Neural progenitor cell (in vitro differentiated cells): ENCODE measurements at regions not wholly inside any gene's neighbourhood (a gene's known extent, or its start where the extent isn't known, plus 50 kb on each side); places are given as distances from the start of the nearest gene placed in this dataset.

Experiments
- EZH2 ChIP-seq: fragments of 200-600 bp; sonication (generic); IDR thresholded peaks from 2 replicates; pipeline ENCODE4 v1.6.1; 2017; ENCODE audit warnings: antibody characterized with exemption, mild to moderate bottlenecking, moderate library complexity
- EZH2phosphoT487 ChIP-seq: fragments of 200-600 bp; sonication (generic); IDR thresholded peaks from 2 replicates; pipeline ENCODE4 v1.6.1; 2017; ENCODE audit warnings: antibody characterized with exemption
- TF ChIP-seq, protein P1 (sequence below): fragments of 200-600 bp; sonication (generic); IDR thresholded peaks from 2 replicates; pipeline ENCODE4 v1.5.1; 2017; ENCODE audit warnings: antibody characterized with exemption, mild to moderate bottlenecking

DNA sequence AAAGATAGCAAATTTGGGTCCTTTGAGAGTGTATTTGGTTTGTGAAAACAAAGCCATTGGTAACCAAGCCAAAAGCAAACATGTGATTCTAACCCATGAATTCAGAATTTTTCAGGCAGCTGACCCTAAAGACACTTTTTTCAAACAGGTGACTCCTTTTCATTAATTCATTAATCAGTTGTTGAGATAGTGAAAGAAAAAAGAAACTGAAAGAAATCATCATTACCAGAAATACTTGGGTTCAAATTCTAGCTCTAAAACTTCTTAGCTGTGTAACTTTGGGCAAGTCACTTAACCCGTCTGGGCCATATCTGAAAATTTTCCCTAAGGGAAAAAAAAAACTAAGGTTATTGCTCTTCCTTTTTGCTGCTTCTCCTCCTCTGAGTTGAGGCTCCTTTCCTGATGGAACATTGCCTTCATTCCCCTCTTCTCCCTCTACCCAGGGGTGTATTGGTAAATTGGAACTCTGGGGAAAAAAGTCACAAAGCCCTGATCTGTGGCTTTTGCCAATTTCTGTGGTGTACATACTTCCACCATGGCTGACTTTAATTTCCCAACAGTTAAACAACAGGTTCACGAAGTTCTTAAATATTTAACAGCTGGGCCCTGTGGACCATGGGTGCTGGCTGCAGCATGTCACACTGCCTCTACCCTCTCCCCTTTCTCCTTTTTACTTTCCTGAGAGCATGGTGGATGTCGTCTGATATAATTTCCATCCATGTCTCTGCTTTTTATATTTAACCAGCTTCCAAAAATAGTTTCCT is 120.3 kb downstream of the ASB7 start:
- TF ChIP-seq EZH2phosphoT487, result no peak
- TF ChIP-seq, protein P1, sequence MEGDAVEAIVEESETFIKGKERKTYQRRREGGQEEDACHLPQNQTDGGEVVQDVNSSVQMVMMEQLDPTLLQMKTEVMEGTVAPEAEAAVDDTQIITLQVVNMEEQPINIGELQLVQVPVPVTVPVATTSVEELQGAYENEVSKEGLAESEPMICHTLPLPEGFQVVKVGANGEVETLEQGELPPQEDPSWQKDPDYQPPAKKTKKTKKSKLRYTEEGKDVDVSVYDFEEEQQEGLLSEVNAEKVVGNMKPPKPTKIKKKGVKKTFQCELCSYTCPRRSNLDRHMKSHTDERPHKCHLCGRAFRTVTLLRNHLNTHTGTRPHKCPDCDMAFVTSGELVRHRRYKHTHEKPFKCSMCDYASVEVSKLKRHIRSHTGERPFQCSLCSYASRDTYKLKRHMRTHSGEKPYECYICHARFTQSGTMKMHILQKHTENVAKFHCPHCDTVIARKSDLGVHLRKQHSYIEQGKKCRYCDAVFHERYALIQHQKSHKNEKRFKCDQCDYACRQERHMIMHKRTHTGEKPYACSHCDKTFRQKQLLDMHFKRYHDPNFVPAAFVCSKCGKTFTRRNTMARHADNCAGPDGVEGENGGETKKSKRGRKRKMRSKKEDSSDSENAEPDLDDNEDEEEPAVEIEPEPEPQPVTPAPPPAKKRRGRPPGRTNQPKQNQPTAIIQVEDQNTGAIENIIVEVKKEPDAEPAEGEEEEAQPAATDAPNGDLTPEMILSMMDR, result no peak
- TF ChIP-seq EZH2, result no peak
